ENCODE measurements at regions not wholly inside any gene's neighbourhood (a gene's known extent, or its start where the extent isn't known, plus 50 kb on each side); places are given as distances from the start of the nearest gene placed in this dataset.

- Histone ChIP-seq H3K4me1 (ENCODE audit: control insufficient read depth in 1 of 2, insufficient read depth in 2 of 2, low read length in 2 of 2) (no peaks in the 10 kb centered on the region), H3K79me2 (ENCODE audit: insufficient read depth, low read length) (no peaks in the 10 kb centered on the region), H3K4me2 (replicated peaks; ENCODE audit: extremely low read depth, low read length, poor library complexity, severe bottlenecking) (no peak overlapping the region), H4K20me1 (ENCODE audit: insufficient read depth, low read length) (no peaks in the 10 kb centered on the region), H3K27me3 (ENCODE audit: control insufficient read depth in 2 of 2, insufficient read depth in 2 of 2, low read length in 2 of 2) (no peaks in the 10 kb centered on the region), H3K27ac (ENCODE audit: low read depth in 1 of 2, low read length in 2 of 2) (no peak overlapping the region), H3K9ac (ENCODE audit: insufficient read depth, low read length, poor library complexity, severe bottlenecking) (no peak overlapping the region), H3K9me3 (replicated peaks in 1 of 2; ENCODE audit: control insufficient read depth in 1 of 2, insufficient read depth in 1 of 2, low read length in 2 of 2) (no peaks in the 10 kb centered on the region), H3K4me3 (replicated peaks in 1 of 3; ENCODE audit: low read depth in 2 of 3, low read length in 3 of 3) (no peak overlapping the region), H2AFZ (ENCODE audit: insufficient read depth, low read depth, low read length, poor library complexity, severe bottlenecking) (no peak overlapping the region), H3K36me3 (replicated peaks in 1 of 2; ENCODE audit: control insufficient read depth in 1 of 2, insufficient read depth in 2 of 2, low read length in 2 of 2) (no peaks in the 10 kb centered on the region)
- Mint-ChIP-seq H3K36me3 (no peaks in the 10 kb centered on the region), H3K27me3 (ENCODE audit: low read depth in 3 of 3) (peaks cover 0 to 2% (median 0%) of the 10 kb centered on the region in 3 donors), H3K9me3 (peaks cover 0 to 3% (median 0%) of the 10 kb centered on the region in 7 donors), H3K4me3 (no peak overlapping the region), H3K4me1 (no peaks in the 10 kb centered on the region), H3K27ac (no peak overlapping the region)
- WGBS (ENCODE audit: insufficient coverage): no CpG with 5 or more reads among the region's 4 CpGs
- DNase-seq: no peak
- intact Hi-C loops (cut with micrococcal nuclease): no loop called here
- no peak for TF ChIP-seq CTCF (IDR thresholded peaks at IDR 0.05)
These were observed 263.2 kb upstream of the EDA2R start for GRCh38 chrX:66902081-66902480.

- H3K4me3 Mint-ChIP-seq: no peak overlapping the region
- H3K9me3 Mint-ChIP-seq: peaks cover 0 to 3% (median 0%) of the 10 kb centered on the region in 7 donors
- Histone ChIP-seq H3K27ac (ENCODE audit: low read depth in 1 of 2, low read length in 2 of 2) (no peak overlapping the region), H3K9ac (ENCODE audit: insufficient read depth, low read length, poor library complexity, severe bottlenecking) (no peak overlapping the region), H3K27me3 (ENCODE audit: control insufficient read depth in 2 of 2, insufficient read depth in 2 of 2, low read length in 2 of 2) (no peaks in the 10 kb centered on the region), H3K4me1 (ENCODE audit: control insufficient read depth in 1 of 2, insufficient read depth in 2 of 2, low read length in 2 of 2) (no peaks in the 10 kb centered on the region), H3K9me3 (replicated peaks in 1 of 2; ENCODE audit: control insufficient read depth in 1 of 2, insufficient read depth in 1 of 2, low read length in 2 of 2) (no peaks in the 10 kb centered on the region), H2AFZ (ENCODE audit: insufficient read depth, low read depth, low read length, poor library complexity, severe bottlenecking) (no peak overlapping the region), H3K4me3 (replicated peaks in 1 of 3; ENCODE audit: low read depth in 2 of 3, low read length in 3 of 3) (no peak overlapping the region), H4K20me1 (ENCODE audit: insufficient read depth, low read length) (no peaks in the 10 kb centered on the region), H3K4me2 (replicated peaks; ENCODE audit: extremely low read depth, low read length, poor library complexity, severe bottlenecking) (no peak overlapping the region), H3K36me3 (replicated peaks in 1 of 2; ENCODE audit: control insufficient read depth in 1 of 2, insufficient read depth in 2 of 2, low read length in 2 of 2) (no peaks in the 10 kb centered on the region), H3K79me2 (ENCODE audit: insufficient read depth, low read length) (no peaks in the 10 kb centered on the region)
- intact Hi-C loops (cut with micrococcal nuclease): no loop called here
- no peak for TF ChIP-seq CTCF (IDR thresholded peaks at IDR 0.05)
- H3K27me3 Mint-ChIP-seq (ENCODE audit: low read depth in 3 of 3): peaks cover 0 to 2% (median 0%) of the 10 kb centered on the region in 3 donors
- no peak for DNase-seq
- no peaks in the 10 kb centered on the region for H3K4me1 Mint-ChIP-seq
- H3K36me3 Mint-ChIP-seq: no peaks in the 10 kb centered on the region
- no peak overlapping the region for H3K27ac Mint-ChIP-seq
These were observed 262.0 kb upstream of the EDA2R start for GRCh38 chrX:66900886-66901285.

Measured in CD14-positive monocyte (primary cell).